Caco-2 (cell line): ENCODE measurements at regions not wholly inside any gene's neighbourhood (a gene's known extent, or its start where the extent isn't known, plus 50 kb on each side); places are given as distances from the start of the nearest gene placed in this dataset.

Source experiments
- BruUV-seq: library from RNA; stranded (reverse); fragments of 400-500 nt; replicated peaks from 2 replicates; lab custom pipeline; 2021; lab: Mats Ljungman, UMichigan
- CTCF ChIA-PET: fragments of 300-600 bp; sonication (Branson Sonifier 250); formaldehyde crosslinking; loops from one replicate; lab custom pipeline; 2022; ENCODE audit warnings: antibody characterized with exemption; lab: Charles Lee
- POLR2A ChIA-PET: fragments of 300-600 bp; sonication (Branson Sonifier 250); formaldehyde crosslinking; loops from one replicate; lab custom pipeline; 2022; ENCODE audit warnings: antibody characterized with exemption; lab: Charles Lee
- DNase-seq, 2 experiments: peaks; one replicate each; pipeline versions ENCODE4 v3.0.0 to v3.0.0-alpha.2; 2020 to 2022
- H3K27me3 ChIP-seq: replicated peaks from 2 replicates; pipeline ENCODE4 v1.6.0; 2011; ENCODE audit warnings: low read length; ENCODE audit not compliant: control insufficient read depth, insufficient read depth
- H3K36me3 ChIP-seq: 2 replicates; pipeline ENCODE4 v1.5.1; 2011; ENCODE audit warnings: low read length; ENCODE audit not compliant: control insufficient read depth, insufficient read depth
- H3K4me1 ChIP-seq: fragments of 250-450 bp; sonication (Bioruptor Pico); 2 replicates; pipeline ENCODE4 v1.5.1; 2020; ENCODE audit warnings: mild to moderate bottlenecking
- H3K4me3 ChIP-seq: 2 replicates; pipeline ENCODE4 v1.5.1; 2011; ENCODE audit warnings: low read depth, mild to moderate bottlenecking, control low read depth, low read length
- H3K9me3 ChIP-seq: fragments of 250-450 bp; sonication (Bioruptor Pico); 2 replicates; pipeline ENCODE4 v1.5.1; 2020; ENCODE audit warnings: mild to moderate bottlenecking, moderate library complexity
- H3K27ac Mint-ChIP-seq: one replicate; pipeline ENCODE4 v1.8.0; 2022; ENCODE audit warnings: mixed read lengths; ENCODE audit not compliant: unreplicated experiment
- H3K27me3 Mint-ChIP-seq: one replicate; pipeline ENCODE4 v1.8.0; 2022; ENCODE audit warnings: mixed read lengths; ENCODE audit not compliant: insufficient read depth, unreplicated experiment
- H3K36me3 Mint-ChIP-seq: one replicate; pipeline ENCODE4 v1.8.0; 2022; ENCODE audit warnings: mild to moderate bottlenecking, mixed read lengths; ENCODE audit not compliant: insufficient read depth, unreplicated experiment
- H3K4me1 Mint-ChIP-seq: one replicate; pipeline ENCODE4 v1.8.0; 2022; ENCODE audit warnings: low read depth, mixed read lengths; ENCODE audit not compliant: unreplicated experiment
- H3K4me3 Mint-ChIP-seq: one replicate; pipeline ENCODE4 v1.8.0; 2022; ENCODE audit warnings: mild to moderate bottlenecking, moderate library complexity, mixed read lengths; ENCODE audit not compliant: unreplicated experiment
- H3K9me3 Mint-ChIP-seq: one replicate; pipeline ENCODE4 v1.8.0; 2022; ENCODE audit warnings: mixed read lengths; ENCODE audit not compliant: unreplicated experiment
- intact Hi-C: fragments of 100-400 bp; cut with micrococcal nuclease; formaldehyde crosslinking; loops from one replicate; pipeline ENCODE4 v1.10.0; 2022; ENCODE audit not compliant: unreplicated experiment
- TF ChIP-seq, protein P1 (sequence below), 2 experiments: fragments of 200-600 bp in 1 of 2; IDR thresholded peaks; 1 replicate in 1 of 2; 2 replicates in 1 of 2; pipeline versions ENCODE4 v1.5.1 to v1.8.0; 2011 to 2022; ENCODE audit warnings: antibody characterized with exemption in 1 of 2, control low read depth in 1 of 2, inconsistent platforms in 1 of 2, low read depth in 1 of 2, low read length in 1 of 2, mild to moderate bottlenecking in 1 of 2, moderate library complexity in 1 of 2; ENCODE audit not compliant: insufficient read depth in 1 of 2, severe bottlenecking in 1 of 2, unreplicated experiment in 1 of 2

DNA sequence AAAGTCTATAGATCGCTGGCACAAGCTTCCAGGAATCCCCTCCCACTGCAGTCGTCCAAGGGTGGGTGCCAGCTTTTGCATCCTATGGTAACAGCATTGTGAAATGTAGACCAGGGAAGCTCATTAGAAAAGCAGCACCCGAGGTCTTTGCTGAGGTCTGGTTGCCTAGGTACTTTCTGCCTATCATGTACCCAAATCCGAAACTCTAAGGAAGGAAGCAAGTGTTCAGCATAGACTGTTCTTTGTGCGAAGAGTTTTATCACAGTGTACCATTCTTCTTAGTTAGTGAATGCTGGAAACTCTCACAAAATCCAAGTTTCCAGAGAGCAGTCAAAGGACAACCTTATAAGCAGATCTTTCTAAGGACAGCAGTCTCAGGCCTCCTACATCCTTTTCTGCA is 1532.7 kb upstream of the TMEM132C start:
- H3K4me1 Mint-ChIP-seq = no peaks in the 10 kb centered on the region
- no TSS peak for BruUV-seq
- POLR2A ChIA-PET = no interaction called here
- H3K4me3 ChIP-seq = no peak overlapping the region
- H3K9me3 Mint-ChIP-seq = peaks cover 16% of the 10 kb centered on the region
- no peak overlapping the region for H3K4me3 Mint-ChIP-seq
- no peaks in the 10 kb centered on the region for H3K27me3 Mint-ChIP-seq
- no peaks in the 10 kb centered on the region for H3K36me3 ChIP-seq
- CTCF ChIA-PET = no interaction called here
- no peak overlapping the region for H3K27ac Mint-ChIP-seq
- no peak for DNase-seq
- TF ChIP-seq, protein P1, sequence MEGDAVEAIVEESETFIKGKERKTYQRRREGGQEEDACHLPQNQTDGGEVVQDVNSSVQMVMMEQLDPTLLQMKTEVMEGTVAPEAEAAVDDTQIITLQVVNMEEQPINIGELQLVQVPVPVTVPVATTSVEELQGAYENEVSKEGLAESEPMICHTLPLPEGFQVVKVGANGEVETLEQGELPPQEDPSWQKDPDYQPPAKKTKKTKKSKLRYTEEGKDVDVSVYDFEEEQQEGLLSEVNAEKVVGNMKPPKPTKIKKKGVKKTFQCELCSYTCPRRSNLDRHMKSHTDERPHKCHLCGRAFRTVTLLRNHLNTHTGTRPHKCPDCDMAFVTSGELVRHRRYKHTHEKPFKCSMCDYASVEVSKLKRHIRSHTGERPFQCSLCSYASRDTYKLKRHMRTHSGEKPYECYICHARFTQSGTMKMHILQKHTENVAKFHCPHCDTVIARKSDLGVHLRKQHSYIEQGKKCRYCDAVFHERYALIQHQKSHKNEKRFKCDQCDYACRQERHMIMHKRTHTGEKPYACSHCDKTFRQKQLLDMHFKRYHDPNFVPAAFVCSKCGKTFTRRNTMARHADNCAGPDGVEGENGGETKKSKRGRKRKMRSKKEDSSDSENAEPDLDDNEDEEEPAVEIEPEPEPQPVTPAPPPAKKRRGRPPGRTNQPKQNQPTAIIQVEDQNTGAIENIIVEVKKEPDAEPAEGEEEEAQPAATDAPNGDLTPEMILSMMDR (IDR thresholded peaks at IDR 0.05; ENCODE audit: insufficient read depth in 1 of 2, low read depth in 1 of 2, low read length in 1 of 2, severe bottlenecking in 1 of 2, unreplicated experiment in 1 of 2) = no peak
- intact Hi-C loops = no loop called here
- no peaks in the 10 kb centered on the region for H3K36me3 Mint-ChIP-seq
- no peaks in the 10 kb centered on the region for H3K4me1 ChIP-seq
- H3K9me3 ChIP-seq = no peaks in the 10 kb centered on the region
- H3K27me3 ChIP-seq = no peaks in the 10 kb centered on the region

DNA sequence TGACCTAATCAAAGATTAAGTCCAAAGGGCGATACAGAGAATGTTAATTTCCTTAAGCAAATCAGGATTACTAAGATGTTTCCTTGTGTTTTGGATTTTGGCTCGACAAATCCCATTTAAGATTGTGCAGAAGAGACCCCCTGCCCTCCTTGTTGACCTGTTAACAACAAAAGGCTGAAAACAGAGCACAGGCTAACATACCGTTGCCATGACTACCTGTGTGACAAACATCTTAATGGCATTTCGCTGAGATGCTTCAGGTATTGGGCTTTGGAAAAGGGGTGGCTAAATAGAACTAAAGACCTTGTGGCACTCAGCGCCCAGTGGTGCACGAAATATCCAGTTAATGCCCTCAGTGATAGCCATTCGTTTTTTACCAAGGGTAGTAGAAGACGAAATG is 1532.3 kb upstream of the TMEM132C start:
- Mint-ChIP-seq H3K9me3 (peaks cover 12% of the 10 kb centered on the region), H3K36me3 (no peaks in the 10 kb centered on the region), H3K4me1 (no peaks in the 10 kb centered on the region), H3K27ac (no peak overlapping the region), H3K27me3 (no peaks in the 10 kb centered on the region), H3K4me3 (no peak overlapping the region)
- H3K4me1 ChIP-seq = no peaks in the 10 kb centered on the region
- H3K4me3 ChIP-seq = no peak overlapping the region
- no peaks in the 10 kb centered on the region for H3K27me3 ChIP-seq
- POLR2A ChIA-PET = no interaction called here
- no peaks in the 10 kb centered on the region for H3K9me3 ChIP-seq
- DNase-seq = no peak
- no TSS peak for BruUV-seq
- intact Hi-C loops = no loop called here
- no peaks in the 10 kb centered on the region for H3K36me3 ChIP-seq
- CTCF ChIA-PET = no interaction called here
- TF ChIP-seq, protein P1 (IDR thresholded peaks at IDR 0.05; ENCODE audit: insufficient read depth in 1 of 2, low read depth in 1 of 2, low read length in 1 of 2, severe bottlenecking in 1 of 2, unreplicated experiment in 1 of 2) = no peak

DNA sequence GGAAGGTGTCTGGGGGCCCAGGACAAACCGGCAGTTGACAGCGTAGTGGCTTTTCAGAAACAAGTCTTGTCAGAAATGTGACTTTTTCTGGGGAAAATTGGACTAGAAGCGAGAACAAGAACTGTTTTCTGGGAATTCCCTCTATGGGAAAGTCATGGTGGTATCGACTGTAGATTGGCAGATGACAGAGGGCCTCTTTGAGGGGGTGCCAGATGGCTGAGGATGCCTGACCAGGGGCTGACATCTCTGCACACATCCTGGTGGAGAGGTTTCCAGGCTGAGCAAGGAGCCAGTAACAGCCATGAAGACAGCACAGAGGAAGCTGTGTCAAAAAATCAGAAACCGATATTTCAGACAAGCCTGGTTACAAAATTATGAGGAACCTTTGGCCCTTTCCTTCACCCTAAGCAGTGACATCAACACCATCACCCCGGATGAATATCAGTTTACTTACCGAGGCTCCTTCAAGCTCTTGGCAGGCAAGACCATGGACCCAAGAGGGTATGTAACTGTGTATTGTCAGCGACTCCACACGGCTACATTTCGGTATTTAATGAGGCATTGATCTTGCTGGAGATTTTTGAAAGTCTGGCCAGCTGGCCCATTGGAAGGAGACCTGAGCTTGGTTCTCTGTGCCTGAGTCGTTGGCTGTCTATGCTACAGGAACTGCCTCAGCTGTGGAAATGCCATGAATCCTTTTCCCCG is 1525.3 kb upstream of the TMEM132C start:
- ChIA-PET POLR2A (no interaction called here), CTCF (no interaction called here)
- DNase-seq = no peak
- Mint-ChIP-seq H3K36me3 (no peaks in the 10 kb centered on the region), H3K9me3 (peaks cover 12% of the 10 kb centered on the region), H3K4me1 (no peaks in the 10 kb centered on the region), H3K27me3 (peaks cover 5% of the 10 kb centered on the region), H3K4me3 (no peak overlapping the region), H3K27ac (no peak overlapping the region)
- H3K4me1 ChIP-seq = no peaks in the 10 kb centered on the region
- no TSS peak for BruUV-seq
- H3K9me3 ChIP-seq = no peaks in the 10 kb centered on the region
- TF ChIP-seq, protein P1 (IDR thresholded peaks at IDR 0.05; ENCODE audit: insufficient read depth in 1 of 2, low read depth in 1 of 2, low read length in 1 of 2, severe bottlenecking in 1 of 2, unreplicated experiment in 1 of 2) = no peak
- no peak overlapping the region for H3K4me3 ChIP-seq
- no peaks in the 10 kb centered on the region for H3K27me3 ChIP-seq
- H3K36me3 ChIP-seq = no peaks in the 10 kb centered on the region
- intact Hi-C loops = no loop called here
